Tibial nerve (tissue), 4 donors: ENCODE measurements at regions not wholly inside any gene's neighbourhood (a gene's known extent, or its start where the extent isn't known, plus 50 kb on each side); places are given as distances from the start of the nearest gene placed in this dataset.

ENCODE experiments used
- CTCF ChIP-seq, 5 experiments: fragments of 200-600 bp in 3 of 5; fragments of 450-650 bp in 2 of 5; sonication (generic) in 3 of 5; IDR thresholded peaks; one replicate each; pipeline ENCODE4 v1.5.1; 2016 to 2019; ENCODE audit warnings: antibody characterized with exemption in 5 of 5, mild to moderate bottlenecking in 3 of 5, moderate library complexity in 2 of 5
- EP300 ChIP-seq, 2 donors: sonication (generic); formaldehyde crosslinking; IDR thresholded peaks; one replicate each; pipeline ENCODE4 v1.6.1; 2017; ENCODE audit warnings: antibody characterized with exemption in 2 of 2, mild to moderate bottlenecking in 1 of 2
- POLR2A ChIP-seq, 2 donors: fragments of 450-650 bp; IDR thresholded peaks; one replicate each; pipeline ENCODE4 v1.6.1; 2017; ENCODE audit warnings: antibody characterized with exemption in 2 of 2, mild to moderate bottlenecking in 2 of 2, moderate library complexity in 2 of 2

- TF ChIP-seq CTCF (IDR thresholded peaks at IDR 0.05) = no peak
- no peak for TF ChIP-seq EP300 (IDR thresholded peaks at IDR 0.05)
- no peak for TF ChIP-seq POLR2A (IDR thresholded peaks at IDR 0.05)
Observed at GRCh38 chr18:45376193-45376592, 239.1 kb upstream of the SLC14A2 start.
